HUES64 (cell line): ENCODE measurements at regions not wholly inside any gene's neighbourhood (a gene's known extent, or its start where the extent isn't known, plus 50 kb on each side); places are given as distances from the start of the nearest gene placed in this dataset.

Experiments
- H3K27ac ChIP-seq: 2 replicates; pipeline ENCODE4 v1.7.0; 2013; ENCODE audit warnings: low read depth, low read length, inconsistent platforms
- H3K27me3 ChIP-seq: 2 replicates; pipeline ENCODE4 v1.6.1; 2013; ENCODE audit warnings: mild to moderate bottlenecking, low read length; ENCODE audit not compliant: insufficient read depth
- H3K36me3 ChIP-seq: 2 replicates; pipeline ENCODE4 v1.6.1; 2013; ENCODE audit warnings: mild to moderate bottlenecking, low read length; ENCODE audit not compliant: insufficient read depth
- H3K4me1 ChIP-seq: 2 replicates; pipeline ENCODE4 v1.6.1; 2013; ENCODE audit warnings: mild to moderate bottlenecking, low read length, moderate library complexity; ENCODE audit not compliant: insufficient read depth
- H3K4me3 ChIP-seq: 2 replicates; pipeline ENCODE4 v1.5.1; 2013; ENCODE audit warnings: mild to moderate bottlenecking, low read length, moderate library complexity
- H3K9ac ChIP-seq: 2 replicates; pipeline ENCODE4 v1.6.1; 2013; ENCODE audit warnings: mild to moderate bottlenecking, low read depth, low read length
- H3K9me3 ChIP-seq: 2 replicates; pipeline ENCODE4 v1.6.1; 2013; ENCODE audit warnings: low read depth, low read length; ENCODE audit not compliant: insufficient read depth
- WGBS: fragments of 150-250, 120-280 bp; methylation state at CpG from one replicate; pipeline ENCODE4 v1.1.7; 2013; ENCODE audit warnings: missing lambda C conversion rate; 5-methylcytosine and 5-hydroxymethylcytosine counted together

DNA sequence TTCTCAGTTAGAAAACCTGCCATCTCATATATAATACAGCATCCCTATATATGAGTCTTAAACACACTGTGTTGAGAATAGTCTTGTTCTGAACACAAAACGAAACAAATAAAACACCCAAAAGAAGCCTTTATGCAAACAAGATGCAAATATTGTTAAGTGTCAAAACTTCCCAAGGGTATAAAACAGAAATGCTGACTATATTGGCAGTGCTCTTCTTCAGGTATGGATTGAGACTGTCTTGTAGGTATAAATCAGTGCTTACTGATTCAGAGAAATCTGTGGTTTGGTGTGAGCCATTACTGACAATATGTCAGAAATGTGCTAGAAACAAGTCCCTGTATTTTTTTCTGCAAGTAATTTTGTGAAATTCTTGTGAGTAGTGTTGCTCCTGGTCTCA is 82.8 kb upstream of the CTSO start:
- H3K4me1 ChIP-seq, result no peaks in the 10 kb centered on the region
- H3K9ac ChIP-seq, result no peak overlapping the region
- no peaks in the 10 kb centered on the region for H3K36me3 ChIP-seq
- no peaks in the 10 kb centered on the region for H3K27me3 ChIP-seq
- WGBS, result 93% methylated on average over 1 of the region's 1 CpG
- H3K9me3 ChIP-seq, result no peaks in the 10 kb centered on the region
- no peak overlapping the region for H3K4me3 ChIP-seq
- no peak overlapping the region for H3K27ac ChIP-seq

DNA sequence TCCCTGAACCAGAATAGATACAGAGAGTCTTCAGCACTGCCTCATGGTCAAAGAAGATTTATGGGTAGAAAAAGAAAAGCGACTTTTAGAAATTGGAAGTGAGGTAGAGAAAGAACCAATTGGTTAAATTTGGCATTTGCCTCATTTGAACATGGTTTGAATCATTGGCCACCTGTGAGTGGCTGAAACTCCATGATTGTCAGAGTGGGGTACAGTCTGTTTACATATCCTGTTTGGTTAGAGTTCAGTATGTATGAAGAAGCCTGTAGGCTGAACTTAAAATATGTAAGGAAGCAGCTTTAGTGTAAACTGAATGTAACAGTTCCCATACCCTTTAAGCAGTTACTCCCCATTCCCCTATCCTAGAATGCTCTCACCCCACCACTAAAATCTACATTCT is 76.0 kb upstream of the CTSO start:
- Histone ChIP-seq H3K36me3 (no peaks in the 10 kb centered on the region), H3K9ac (no peak overlapping the region), H3K4me3 (no peak overlapping the region), H3K9me3 (no peaks in the 10 kb centered on the region), H3K27me3 (no peaks in the 10 kb centered on the region), H3K27ac (no peak overlapping the region), H3K4me1 (no peaks in the 10 kb centered on the region)
- WGBS, result 96% methylated on average over 1 of the region's 1 CpG

DNA sequence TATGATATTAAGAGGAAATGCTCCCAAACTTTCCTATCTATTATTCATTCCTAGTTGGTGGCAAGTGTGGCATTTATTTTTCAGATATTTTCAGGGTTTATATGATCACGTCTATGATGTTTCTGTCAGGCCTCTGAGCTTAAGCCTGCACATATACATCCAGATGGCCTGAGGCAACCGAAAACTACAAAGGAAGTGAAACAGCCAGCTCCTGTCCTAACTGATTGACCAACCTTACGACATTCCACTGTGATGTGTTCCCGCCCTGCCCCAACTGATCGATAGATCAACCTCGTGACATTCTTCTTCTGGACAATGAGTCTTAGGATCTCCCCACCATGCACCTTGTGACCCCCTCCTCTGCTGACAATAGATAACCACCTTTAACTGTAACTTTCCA is 67.6 kb upstream of the CTSO start:
- Histone ChIP-seq H3K27ac (no peak overlapping the region; the same call in 1 of the 2 replicates), H3K9ac (no peak overlapping the region), H3K9me3 (no peaks in the 10 kb centered on the region), H3K27me3 (no peaks in the 10 kb centered on the region), H3K4me1 (peaks cover 44% of the 10 kb centered on the region), H3K36me3 (no peaks in the 10 kb centered on the region), H3K4me3 (no peak overlapping the region)
- WGBS, result 94% methylated on average over 6 of the region's 6 CpGs

DNA sequence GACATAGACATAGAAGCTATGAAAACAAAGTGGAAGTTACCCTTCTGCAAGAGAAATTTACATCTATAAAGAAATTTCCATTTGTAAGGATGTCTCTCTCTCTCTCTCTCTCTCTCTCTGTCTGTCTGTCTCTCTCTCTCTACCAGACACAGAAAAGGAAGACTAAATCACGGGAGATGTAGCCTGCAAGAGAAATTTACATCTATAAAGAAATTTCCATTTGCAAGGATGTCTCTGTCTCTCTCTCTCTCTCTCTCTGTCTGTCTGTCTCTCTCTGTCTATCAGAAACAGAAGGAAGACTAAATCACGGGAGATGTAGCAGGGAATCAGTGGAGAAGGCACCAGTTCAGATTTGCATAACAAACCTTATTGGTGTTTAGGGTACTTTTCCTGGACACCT is 65.6 kb upstream of the CTSO start:
- Histone ChIP-seq H3K9ac (no peak overlapping the region), H3K4me3 (peak overlapping the region; percentile 7; the same call in 1 of the 2 replicates), H3K27me3 (no peaks in the 10 kb centered on the region), H3K36me3 (no peaks in the 10 kb centered on the region), H3K9me3 (no peaks in the 10 kb centered on the region), H3K27ac (peak overlapping the region; percentile 76), H3K4me1 (peaks cover 44% of the 10 kb centered on the region)
- WGBS, result 33% methylated on average over 2 of the region's 2 CpGs

DNA sequence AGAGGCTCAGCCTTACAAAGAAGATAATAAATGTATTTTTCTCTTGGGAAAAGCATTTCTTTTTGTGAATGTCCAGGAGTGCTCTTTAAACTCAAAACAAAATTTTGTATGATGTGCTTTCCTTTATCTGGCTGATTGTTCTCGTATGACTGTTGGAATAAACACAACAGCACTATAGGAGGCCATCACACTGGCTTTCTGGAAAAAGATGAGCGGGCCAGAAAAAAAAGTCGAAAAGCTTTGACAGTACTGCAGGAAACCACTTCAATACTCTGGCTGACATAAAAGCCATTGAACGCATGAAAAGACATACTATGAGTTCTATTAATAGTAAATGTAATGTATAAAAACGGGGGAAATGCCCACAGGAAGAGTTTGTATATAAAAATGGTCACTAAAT is 64.7 kb upstream of the CTSO start:
- no peaks in the 10 kb centered on the region for H3K27me3 ChIP-seq
- no peaks in the 10 kb centered on the region for H3K9me3 ChIP-seq
- no peak overlapping the region for H3K4me3 ChIP-seq
- H3K36me3 ChIP-seq, result no peaks in the 10 kb centered on the region
- H3K27ac ChIP-seq, result no peak overlapping the region
- peaks cover 44% of the 10 kb centered on the region for H3K4me1 ChIP-seq
- no peak overlapping the region for H3K9ac ChIP-seq
- WGBS, result 47% methylated on average over 3 of the region's 5 CpGs

DNA sequence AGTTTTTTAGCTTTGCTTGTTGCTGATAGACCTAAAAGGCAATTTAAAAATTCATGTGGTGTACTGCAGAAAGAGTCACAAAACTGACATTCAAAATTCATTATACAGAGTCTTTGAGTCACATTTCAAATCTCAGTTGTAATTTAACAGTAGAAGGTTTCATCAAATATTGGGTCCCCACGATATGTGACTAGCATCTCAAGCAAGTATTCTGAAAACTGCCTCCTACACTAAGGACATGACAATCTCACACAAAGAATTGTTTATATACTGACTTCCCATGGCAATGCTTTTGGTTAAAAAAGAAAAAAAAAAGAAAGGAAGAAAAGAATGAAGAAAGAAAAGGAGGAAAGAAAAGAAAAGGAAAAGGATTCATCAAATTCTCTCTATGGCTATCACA is 62.1 kb upstream of the CTSO start:
- Histone ChIP-seq H3K4me3 (no peak overlapping the region), H3K36me3 (no peaks in the 10 kb centered on the region), H3K9me3 (no peaks in the 10 kb centered on the region), H3K27ac (no peak overlapping the region), H3K9ac (no peak overlapping the region), H3K27me3 (no peaks in the 10 kb centered on the region), H3K4me1 (peaks cover 33% of the 10 kb centered on the region)
- 94% methylated on average over 1 of the region's 1 CpG for WGBS

DNA sequence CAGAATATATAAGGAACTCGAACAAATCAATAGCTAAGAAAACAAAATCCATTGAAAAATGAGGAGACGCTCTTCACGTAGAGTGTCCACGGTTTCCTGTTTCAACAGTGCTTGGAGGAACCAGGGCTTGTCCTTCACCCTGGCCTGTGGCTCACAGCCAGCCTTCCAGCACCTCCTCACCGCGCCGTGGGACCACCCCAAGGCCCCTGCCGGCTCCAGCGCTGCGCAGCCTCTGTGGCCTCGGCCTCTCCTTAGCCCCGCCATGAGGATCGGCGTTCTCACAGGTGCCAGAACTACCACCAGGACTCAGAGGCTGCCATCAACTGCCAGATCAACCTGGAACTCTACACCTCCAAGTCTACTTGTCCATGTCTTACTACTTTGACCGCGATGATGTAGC is 52.5 kb upstream of the CTSO start:
- WGBS, result 96% methylated on average over 16 of the region's 16 CpGs

More for the DNA sequence above, 52.5 kb upstream of the CTSO start:
- Histone ChIP-seq H3K36me3 (no peaks in the 10 kb centered on the region), H3K27me3 (peaks cover 30% of the 10 kb centered on the region), H3K4me1 (no peaks in the 10 kb centered on the region), H3K9ac (no peak overlapping the region), H3K9me3 (no peaks in the 10 kb centered on the region), H3K27ac (no peak overlapping the region), H3K4me3 (no peak overlapping the region)
